GM23338 (cell line): ENCODE measurements at regions not wholly inside any gene's neighbourhood (a gene's known extent, or its start where the extent isn't known, plus 50 kb on each side); places are given as distances from the start of the nearest gene placed in this dataset.

Experiments used
- ATAC-seq: fragments of 200-7000 bp; cut with Tn5 transposase; 3 replicates; pipeline ENCODE4 v1.9.1; 2020
- DNase-seq: peaks from one replicate; pipeline ENCODE4 v3.0.0-alpha.2; 2015; ENCODE audit warnings: low spot score
- H2AFZ ChIP-seq: fragments of 200-600 bp; sonication (generic); 2 replicates; pipeline ENCODE4 v1.8.0; 2016; ENCODE audit warnings: antibody characterized with exemption, mild to moderate bottlenecking, moderate library complexity
- H3F3A ChIP-seq: fragments of 200-600 bp; sonication (generic); replicated peaks from 2 replicates; pipeline ENCODE4 v1.8.0; 2017; ENCODE audit warnings: antibody characterized with exemption, mixed run types, low read depth
- H3K27ac ChIP-seq: fragments of 200-600 bp; sonication (generic); 2 replicates; pipeline ENCODE4 v1.6.1; 2016; ENCODE audit warnings: low read depth
- H3K27me3 ChIP-seq: fragments of 200-600 bp; sonication (generic); 2 replicates; pipeline ENCODE4 v1.8.0; 2016; ENCODE audit warnings: mild to moderate bottlenecking, mixed run types, moderate library complexity; ENCODE audit not compliant: insufficient read depth
- H3K36me3 ChIP-seq: fragments of 200-600 bp; sonication (generic); 2 replicates; pipeline ENCODE4 v1.8.0; 2016; ENCODE audit warnings: mild to moderate bottlenecking; ENCODE audit not compliant: insufficient read depth
- H3K4me1 ChIP-seq: fragments of 200-600 bp; sonication (generic); 2 replicates; pipeline ENCODE4 v1.8.0; 2016; ENCODE audit warnings: mild to moderate bottlenecking, moderate library complexity; ENCODE audit not compliant: insufficient read depth
- H3K4me2 ChIP-seq: fragments of 200-600 bp; sonication (generic); 2 replicates; pipeline ENCODE4 v1.7.1; 2017; ENCODE audit warnings: mixed run types
- H3K4me3 ChIP-seq: fragments of 200-600 bp; sonication (generic); 2 replicates; pipeline ENCODE4 v1.6.1; 2016; ENCODE audit warnings: mixed run types
- H3K79me2 ChIP-seq: fragments of 200-600 bp; sonication (generic); replicated peaks from 2 replicates; pipeline ENCODE4 v1.8.0; 2017; ENCODE audit warnings: mild to moderate bottlenecking; ENCODE audit not compliant: insufficient read depth
- H3K9me2 ChIP-seq: fragments of 200-600 bp; sonication (generic); 2 replicates; pipeline ENCODE4 v1.8.0; 2017; ENCODE audit not compliant: insufficient read depth
- H4K20me1 ChIP-seq: fragments of 200-600 bp; sonication (generic); replicated peaks from 2 replicates; pipeline ENCODE4 v1.8.0; 2017; ENCODE audit warnings: mild to moderate bottlenecking; ENCODE audit not compliant: insufficient read depth
- H3K27ac Mint-ChIP-seq: 2 replicates; pipeline ENCODE4 v1.8.0; 2020; ENCODE audit warnings: inconsistent platforms, mild to moderate bottlenecking, moderate library complexity, mixed read lengths
- H3K27me3 Mint-ChIP-seq: 3 replicates; pipeline ENCODE4 v1.8.0; 2022; ENCODE audit warnings: low read depth, mild to moderate bottlenecking, moderate library complexity, mixed read lengths, inconsistent platforms; ENCODE audit not compliant: insufficient read depth, poor library complexity
- H3K36me3 Mint-ChIP-seq: 3 replicates; pipeline ENCODE4 v1.8.0; 2021; ENCODE audit warnings: low read depth, mild to moderate bottlenecking, inconsistent platforms, moderate library complexity, mixed read lengths
- H3K4me1 Mint-ChIP-seq: 3 replicates; pipeline ENCODE4 v1.8.0; 2020; ENCODE audit warnings: mild to moderate bottlenecking, inconsistent platforms, mixed read lengths
- H3K4me3 Mint-ChIP-seq: 3 replicates; pipeline ENCODE4 v1.8.0; 2021; ENCODE audit warnings: moderate library complexity, mild to moderate bottlenecking, inconsistent platforms, mixed read lengths
- H3K9me3 Mint-ChIP-seq: 3 replicates; pipeline ENCODE4 v1.8.0; 2020; ENCODE audit warnings: moderate library complexity, mild to moderate bottlenecking, inconsistent platforms, mixed read lengths
- EZH2phosphoT487 ChIP-seq: fragments of 200-600 bp; sonication (generic); IDR thresholded peaks from one replicate; pipeline ENCODE4 v1.8.1; 2018; ENCODE audit warnings: antibody characterized with exemption; ENCODE audit not compliant: unreplicated experiment
- NANOG ChIP-seq: IDR thresholded peaks from 2 replicates; pipeline ENCODE4 v1.6.1; 2016; ENCODE audit warnings: antibody characterized with exemption, borderline replicate concordance
- TF ChIP-seq, protein P1 (sequence below), 2 experiments: fragments of 200-600 bp in 1 of 2; sonication (generic) in 1 of 2; conservative IDR thresholded peaks; 2 replicates each; pipeline versions ENCODE4 v1.5.1 to v1.6.1; 2016 to 2017; ENCODE audit warnings: antibody characterized with exemption in 2 of 2, low read depth in 2 of 2, mild to moderate bottlenecking in 2 of 2, moderate library complexity in 1 of 2
- TF ChIP-seq, protein P2 (sequence below): IDR thresholded peaks from one replicate; pipeline ENCODE4 v1.6.1; 2018; ENCODE audit warnings: antibody characterized with exemption; ENCODE audit not compliant: unreplicated experiment
- TF ChIP-seq, protein P3 (sequence below): fragments of 250-450 bp; sonication (Bioruptor Pico); IDR thresholded peaks from 2 replicates; pipeline ENCODE4 v1.5.0; 2020; ENCODE audit warnings: mild to moderate bottlenecking, moderate library complexity

DNA sequence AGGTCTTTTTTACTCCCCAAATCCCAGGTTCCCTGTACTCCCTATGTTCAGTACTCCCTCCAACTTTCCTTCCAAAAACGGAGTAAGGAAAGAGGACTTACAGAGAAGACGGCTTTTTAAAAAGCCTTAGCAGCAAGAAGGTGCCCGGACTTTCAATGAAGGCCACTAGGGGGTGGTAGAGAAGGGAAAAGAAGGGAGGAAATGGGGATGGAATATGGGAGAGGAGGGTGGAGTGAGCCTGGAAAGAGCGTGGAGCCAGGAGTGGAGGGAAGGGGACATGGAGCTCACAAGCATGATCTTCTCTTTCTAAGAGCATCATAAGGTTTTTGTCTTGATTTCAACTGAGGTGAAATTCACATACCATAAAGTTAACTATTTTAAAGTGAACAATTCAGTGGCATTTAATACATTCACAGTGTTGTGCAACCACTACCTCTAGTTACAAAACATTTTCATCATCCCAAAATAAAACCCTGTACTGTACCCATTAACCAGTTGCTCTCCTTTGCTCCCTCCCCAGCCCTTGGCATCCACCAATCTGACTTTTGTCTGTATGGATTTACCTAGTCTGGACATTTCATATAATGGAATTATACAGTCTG is 129.9 kb downstream of the ZNF281 start:
- no peaks in the 10 kb centered on the region for H3K36me3 Mint-ChIP-seq
- DNase-seq (peak; percentile 92), ATAC-seq (peak; percentile 94)
- H3K4me3 Mint-ChIP-seq: no peak overlapping the region
- Histone ChIP-seq H3K36me3 (no peaks in the 10 kb centered on the region), H3K4me1 (peaks cover 5% of the 10 kb centered on the region; the same call in 1 of the 2 replicates), H2AFZ (no peak overlapping the region), H4K20me1 (no peaks in the 10 kb centered on the region), H3K9me2 (no peaks in the 10 kb centered on the region), H3K27ac (no peak overlapping the region), H3K4me3 (no peak overlapping the region), H3F3A (0 out of 2 replicates have a peak, but pooled peaks cover 5% of the 10 kb centered on the region), H3K79me2 (no peaks in the 10 kb centered on the region), H3K4me2 (no peak overlapping the region), H3K27me3 (no peaks in the 10 kb centered on the region)
- peaks cover 15% of the 10 kb centered on the region for H3K4me1 Mint-ChIP-seq
- no peaks in the 10 kb centered on the region for H3K9me3 Mint-ChIP-seq
- peaks cover 9% of the 10 kb centered on the region for H3K27me3 Mint-ChIP-seq
- no peak for TF ChIP-seq EZH2phosphoT487
- TF ChIP-seq, protein P1, sequence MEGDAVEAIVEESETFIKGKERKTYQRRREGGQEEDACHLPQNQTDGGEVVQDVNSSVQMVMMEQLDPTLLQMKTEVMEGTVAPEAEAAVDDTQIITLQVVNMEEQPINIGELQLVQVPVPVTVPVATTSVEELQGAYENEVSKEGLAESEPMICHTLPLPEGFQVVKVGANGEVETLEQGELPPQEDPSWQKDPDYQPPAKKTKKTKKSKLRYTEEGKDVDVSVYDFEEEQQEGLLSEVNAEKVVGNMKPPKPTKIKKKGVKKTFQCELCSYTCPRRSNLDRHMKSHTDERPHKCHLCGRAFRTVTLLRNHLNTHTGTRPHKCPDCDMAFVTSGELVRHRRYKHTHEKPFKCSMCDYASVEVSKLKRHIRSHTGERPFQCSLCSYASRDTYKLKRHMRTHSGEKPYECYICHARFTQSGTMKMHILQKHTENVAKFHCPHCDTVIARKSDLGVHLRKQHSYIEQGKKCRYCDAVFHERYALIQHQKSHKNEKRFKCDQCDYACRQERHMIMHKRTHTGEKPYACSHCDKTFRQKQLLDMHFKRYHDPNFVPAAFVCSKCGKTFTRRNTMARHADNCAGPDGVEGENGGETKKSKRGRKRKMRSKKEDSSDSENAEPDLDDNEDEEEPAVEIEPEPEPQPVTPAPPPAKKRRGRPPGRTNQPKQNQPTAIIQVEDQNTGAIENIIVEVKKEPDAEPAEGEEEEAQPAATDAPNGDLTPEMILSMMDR (conservative IDR thresholded peaks at IDR 0.05; ENCODE audit: low read depth in 2 of 2): peak; percentile 87 to 97
- TF ChIP-seq, protein P2, sequence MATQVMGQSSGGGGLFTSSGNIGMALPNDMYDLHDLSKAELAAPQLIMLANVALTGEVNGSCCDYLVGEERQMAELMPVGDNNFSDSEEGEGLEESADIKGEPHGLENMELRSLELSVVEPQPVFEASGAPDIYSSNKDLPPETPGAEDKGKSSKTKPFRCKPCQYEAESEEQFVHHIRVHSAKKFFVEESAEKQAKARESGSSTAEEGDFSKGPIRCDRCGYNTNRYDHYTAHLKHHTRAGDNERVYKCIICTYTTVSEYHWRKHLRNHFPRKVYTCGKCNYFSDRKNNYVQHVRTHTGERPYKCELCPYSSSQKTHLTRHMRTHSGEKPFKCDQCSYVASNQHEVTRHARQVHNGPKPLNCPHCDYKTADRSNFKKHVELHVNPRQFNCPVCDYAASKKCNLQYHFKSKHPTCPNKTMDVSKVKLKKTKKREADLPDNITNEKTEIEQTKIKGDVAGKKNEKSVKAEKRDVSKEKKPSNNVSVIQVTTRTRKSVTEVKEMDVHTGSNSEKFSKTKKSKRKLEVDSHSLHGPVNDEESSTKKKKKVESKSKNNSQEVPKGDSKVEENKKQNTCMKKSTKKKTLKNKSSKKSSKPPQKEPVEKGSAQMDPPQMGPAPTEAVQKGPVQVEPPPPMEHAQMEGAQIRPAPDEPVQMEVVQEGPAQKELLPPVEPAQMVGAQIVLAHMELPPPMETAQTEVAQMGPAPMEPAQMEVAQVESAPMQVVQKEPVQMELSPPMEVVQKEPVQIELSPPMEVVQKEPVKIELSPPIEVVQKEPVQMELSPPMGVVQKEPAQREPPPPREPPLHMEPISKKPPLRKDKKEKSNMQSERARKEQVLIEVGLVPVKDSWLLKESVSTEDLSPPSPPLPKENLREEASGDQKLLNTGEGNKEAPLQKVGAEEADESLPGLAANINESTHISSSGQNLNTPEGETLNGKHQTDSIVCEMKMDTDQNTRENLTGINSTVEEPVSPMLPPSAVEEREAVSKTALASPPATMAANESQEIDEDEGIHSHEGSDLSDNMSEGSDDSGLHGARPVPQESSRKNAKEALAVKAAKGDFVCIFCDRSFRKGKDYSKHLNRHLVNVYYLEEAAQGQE: no peak
- TF ChIP-seq NANOG: no peak
- TF ChIP-seq, protein P3, sequence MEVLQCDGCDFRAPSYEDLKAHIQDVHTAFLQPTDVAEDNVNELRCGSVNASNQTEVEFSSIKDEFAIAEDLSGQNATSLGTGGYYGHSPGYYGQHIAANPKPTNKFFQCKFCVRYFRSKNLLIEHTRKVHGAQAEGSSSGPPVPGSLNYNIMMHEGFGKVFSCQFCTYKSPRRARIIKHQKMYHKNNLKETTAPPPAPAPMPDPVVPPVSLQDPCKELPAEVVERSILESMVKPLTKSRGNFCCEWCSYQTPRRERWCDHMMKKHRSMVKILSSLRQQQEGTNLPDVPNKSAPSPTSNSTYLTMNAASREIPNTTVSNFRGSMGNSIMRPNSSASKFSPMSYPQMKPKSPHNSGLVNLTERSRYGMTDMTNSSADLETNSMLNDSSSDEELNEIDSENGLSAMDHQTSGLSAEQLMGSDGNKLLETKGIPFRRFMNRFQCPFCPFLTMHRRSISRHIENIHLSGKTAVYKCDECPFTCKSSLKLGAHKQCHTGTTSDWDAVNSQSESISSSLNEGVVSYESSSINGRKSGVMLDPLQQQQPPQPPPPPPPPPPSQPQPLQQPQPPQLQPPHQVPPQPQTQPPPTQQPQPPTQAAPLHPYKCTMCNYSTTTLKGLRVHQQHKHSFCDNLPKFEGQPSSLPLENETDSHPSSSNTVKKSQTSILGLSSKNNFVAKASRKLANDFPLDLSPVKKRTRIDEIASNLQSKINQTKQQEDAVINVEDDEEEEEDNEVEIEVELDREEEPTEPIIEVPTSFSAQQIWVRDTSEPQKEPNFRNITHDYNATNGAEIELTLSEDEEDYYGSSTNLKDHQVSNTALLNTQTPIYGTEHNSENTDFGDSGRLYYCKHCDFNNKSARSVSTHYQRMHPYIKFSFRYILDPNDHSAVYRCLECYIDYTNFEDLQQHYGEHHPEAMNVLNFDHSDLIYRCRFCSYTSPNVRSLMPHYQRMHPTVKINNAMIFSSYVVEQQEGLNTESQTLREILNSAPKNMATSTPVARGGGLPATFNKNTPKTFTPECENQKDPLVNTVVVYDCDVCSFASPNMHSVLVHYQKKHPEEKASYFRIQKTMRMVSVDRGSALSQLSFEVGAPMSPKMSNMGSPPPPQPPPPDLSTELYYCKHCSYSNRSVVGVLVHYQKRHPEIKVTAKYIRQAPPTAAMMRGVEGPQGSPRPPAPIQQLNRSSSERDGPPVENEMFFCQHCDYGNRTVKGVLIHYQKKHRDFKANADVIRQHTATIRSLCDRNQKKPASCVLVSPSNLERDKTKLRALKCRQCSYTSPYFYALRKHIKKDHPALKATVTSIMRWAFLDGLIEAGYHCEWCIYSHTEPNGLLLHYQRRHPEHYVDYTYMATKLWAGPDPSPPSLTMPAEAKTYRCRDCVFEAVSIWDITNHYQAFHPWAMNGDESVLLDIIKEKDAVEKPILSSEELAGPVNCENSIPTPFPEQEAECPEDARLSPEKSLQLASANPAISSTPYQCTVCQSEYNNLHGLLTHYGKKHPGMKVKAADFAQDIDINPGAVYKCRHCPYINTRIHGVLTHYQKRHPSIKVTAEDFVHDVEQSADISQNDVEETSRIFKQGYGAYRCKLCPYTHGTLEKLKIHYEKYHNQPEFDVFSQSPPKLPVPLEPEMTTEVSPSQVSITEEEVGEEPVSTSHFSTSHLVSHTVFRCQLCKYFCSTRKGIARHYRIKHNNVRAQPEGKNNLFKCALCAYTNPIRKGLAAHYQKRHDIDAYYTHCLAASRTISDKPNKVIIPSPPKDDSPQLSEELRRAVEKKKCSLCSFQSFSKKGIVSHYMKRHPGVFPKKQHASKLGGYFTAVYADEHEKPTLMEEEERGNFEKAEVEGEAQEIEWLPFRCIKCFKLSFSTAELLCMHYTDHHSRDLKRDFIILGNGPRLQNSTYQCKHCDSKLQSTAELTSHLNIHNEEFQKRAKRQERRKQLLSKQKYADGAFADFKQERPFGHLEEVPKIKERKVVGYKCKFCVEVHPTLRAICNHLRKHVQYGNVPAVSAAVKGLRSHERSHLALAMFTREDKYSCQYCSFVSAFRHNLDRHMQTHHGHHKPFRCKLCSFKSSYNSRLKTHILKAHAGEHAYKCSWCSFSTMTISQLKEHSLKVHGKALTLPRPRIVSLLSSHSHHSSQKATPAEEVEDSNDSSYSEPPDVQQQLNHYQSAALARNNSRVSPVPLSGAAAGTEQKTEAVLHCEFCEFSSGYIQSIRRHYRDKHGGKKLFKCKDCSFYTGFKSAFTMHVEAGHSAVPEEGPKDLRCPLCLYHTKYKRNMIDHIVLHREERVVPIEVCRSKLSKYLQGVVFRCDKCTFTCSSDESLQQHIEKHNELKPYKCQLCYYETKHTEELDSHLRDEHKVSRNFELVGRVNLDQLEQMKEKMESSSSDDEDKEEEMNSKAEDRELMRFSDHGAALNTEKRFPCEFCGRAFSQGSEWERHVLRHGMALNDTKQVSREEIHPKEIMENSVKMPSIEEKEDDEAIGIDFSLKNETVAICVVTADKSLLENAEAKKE (CRISPR knock-in tag): peak; percentile 7; the same call in 1 of the 2 replicates
- no peak overlapping the region for H3K27ac Mint-ChIP-seq
